GM19023 (cell line): ENCODE measurements at regions not wholly inside any gene's neighbourhood (a gene's known extent, or its start where the extent isn't known, plus 50 kb on each side); places are given as distances from the start of the nearest gene placed in this dataset.

Experiments
- ATAC-seq: cut with Tn5 transposase; IDR thresholded peaks from one replicate; pipeline ENCODE4 v1.9.1; 2021; ENCODE audit warnings: mild to moderate bottlenecking, moderate library complexity; ENCODE audit not compliant: unreplicated experiment

GRCh38 chr2:176753205-176753604, 459.4 kb upstream of the HNRNPA3 start:
- no peak for ATAC-seq

GRCh38 chr2:176753752-176754474, 458.7 kb upstream of the HNRNPA3 start:
- ATAC-seq = no peak

GRCh38 chr2:176755537-176756135, 457.0 kb upstream of the HNRNPA3 start:
- ATAC-seq = no peak

DNA sequence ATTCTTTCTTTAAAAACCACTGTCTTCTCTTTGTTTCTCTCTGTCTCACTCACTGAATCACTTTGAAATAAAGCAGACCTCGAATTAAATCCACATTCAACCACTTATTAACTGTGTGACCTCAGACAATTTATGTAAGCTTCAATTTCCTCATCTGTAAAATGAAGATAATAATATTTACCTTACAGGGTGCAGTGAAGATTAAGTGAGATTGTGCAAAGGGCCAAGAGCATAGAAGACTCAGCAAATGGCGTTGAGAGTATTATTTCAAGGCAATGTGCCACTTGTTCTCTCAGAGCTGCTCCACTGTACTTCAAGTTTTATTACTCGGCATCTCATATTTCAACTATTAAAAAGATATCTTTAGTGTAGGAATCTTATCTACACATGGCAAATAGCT, 454.2 kb upstream of the HNRNPA3 start:
- no peak for ATAC-seq

- no peak for ATAC-seq
Measured at GRCh38 chr2:176760439-176760838, 452.2 kb upstream of the HNRNPA3 start.

GRCh38 chr2:176763130-176763529, 449.5 kb upstream of the HNRNPA3 start:
- no peak for ATAC-seq

DNA sequence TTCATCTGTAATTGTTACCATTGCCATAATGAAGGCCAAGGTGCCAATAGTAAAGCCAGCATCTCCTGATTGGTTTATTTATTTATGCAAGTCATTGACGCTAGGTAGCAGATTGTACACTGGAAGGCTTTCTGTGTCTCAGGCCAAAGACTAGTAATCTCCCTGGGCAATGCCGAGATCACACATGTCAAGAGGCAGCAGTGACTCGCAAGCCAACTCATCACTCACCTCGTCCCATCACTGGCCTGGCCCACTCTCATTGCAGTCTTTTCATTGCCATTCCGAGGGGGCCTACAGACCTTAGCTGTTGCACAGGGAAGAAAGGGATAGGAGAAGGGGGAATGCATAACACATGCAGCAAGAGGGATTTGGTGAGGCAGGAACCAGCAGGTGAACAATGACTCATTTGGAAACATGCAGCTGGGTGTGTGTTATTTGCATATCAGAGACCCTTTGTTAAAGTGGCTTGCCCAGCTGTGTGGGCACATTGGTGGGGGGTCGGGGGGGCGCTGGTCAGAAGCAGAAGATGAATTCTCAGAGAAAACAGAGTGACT, 448.7 kb upstream of the HNRNPA3 start:
- ATAC-seq = no peak

- ATAC-seq = no peak
Measured at GRCh38 chr2:176764921-176765320, 447.7 kb upstream of the HNRNPA3 start.

DNA sequence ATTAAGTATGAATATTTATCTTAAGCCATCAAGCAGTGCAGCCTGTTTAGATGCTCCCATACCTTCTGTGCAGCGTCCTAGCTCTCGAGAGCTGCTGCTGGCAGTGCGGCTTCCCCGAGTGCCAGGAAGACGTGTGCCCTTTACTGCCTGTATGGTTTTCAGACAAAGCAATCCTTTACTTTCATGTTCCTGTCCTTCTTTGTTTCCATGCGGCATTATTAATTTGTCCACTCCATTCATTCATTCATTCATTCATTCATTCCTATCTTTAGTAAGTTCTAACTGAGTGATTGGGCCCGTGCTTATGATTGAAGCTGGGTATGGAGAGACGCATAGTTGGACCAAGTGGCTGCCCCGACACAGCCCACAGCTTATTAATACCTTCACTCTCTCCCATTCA, 446.6 kb upstream of the HNRNPA3 start:
- no peak for ATAC-seq

GRCh38 chr2:176768185-176768584, 444.4 kb upstream of the HNRNPA3 start:
- no peak for ATAC-seq

DNA sequence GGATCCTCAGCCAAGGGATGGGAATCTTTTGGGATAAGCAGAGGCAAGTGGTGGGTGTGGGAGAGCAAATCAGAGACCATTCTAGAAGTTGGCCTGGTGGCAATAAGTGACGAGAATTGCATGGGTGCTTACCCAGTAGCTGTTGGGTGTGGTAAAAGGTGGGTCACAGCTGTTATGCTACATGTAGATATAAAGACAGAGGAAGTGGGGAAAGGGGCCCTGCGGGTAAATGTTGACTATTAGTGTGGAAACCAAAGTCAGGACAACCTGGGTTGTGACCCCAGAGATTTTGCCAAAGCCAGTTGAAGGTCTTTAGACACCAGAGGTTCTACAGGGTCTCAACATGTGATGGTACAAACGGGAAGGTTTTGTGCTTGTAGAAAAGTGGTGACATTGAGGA, 443.6 kb upstream of the HNRNPA3 start:
- ATAC-seq = no peak

DNA sequence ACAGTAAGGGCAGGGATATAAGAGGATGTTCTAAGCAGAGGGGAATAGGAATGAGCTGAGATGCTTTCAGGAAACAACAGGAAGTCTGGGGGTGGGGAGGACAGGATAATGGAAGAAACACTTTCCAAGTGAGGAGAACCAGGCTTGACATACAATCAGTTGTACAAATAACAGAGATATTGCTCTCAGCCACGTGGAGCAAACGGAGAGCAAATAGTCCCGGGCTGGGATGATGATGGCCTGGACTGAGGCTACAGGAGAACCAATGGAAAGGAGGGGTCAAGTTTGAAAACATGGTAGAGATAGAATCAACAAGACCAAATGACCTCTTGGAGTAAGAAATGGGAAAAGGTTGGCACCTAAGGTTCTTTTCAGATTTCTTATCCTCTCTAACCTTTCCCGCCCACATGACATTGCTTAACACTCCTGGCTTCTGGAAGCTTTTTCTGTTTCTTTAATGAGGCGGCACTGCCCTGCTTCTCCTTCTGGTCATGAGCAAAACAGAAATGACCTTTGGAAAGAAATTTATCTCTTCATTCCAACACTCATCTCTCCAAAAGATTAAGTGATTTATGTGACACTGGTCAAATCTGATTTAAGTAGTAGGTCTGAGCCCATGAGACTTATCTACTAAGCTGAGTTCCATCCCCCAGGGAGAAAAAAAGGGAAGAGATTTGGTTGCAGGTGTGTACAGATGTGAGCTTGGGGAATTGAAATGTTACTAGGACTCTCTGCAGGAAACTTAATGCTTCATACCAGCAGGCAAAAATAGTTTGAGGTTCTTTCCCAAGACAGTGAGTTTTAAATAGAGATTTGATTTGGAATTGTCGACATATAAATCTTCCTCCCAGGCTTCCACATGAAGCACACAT, 442.9 kb upstream of the HNRNPA3 start:
- ATAC-seq = no peak

DNA sequence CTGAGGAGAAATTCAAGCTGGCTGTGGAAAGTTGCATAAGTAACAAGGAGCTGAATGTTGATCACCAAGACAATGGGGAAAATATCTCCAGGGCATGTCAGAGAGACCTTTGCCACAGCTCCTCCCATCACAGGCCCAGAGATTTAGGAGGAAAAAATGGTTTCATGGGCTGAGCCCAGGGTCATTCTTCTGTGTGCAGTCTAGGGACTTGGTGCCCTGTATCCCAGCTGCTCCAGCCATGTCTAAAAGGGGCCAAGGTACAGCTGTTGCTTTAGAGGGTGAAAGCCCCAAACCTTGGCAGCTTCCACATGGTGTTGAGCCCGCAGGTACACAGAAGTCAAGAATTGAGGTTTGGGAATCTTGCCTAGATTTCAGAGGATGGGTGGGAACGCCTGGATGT, 439.8 kb upstream of the HNRNPA3 start:
- no peak for ATAC-seq

GRCh38 chr2:176774766-176775451, 437.7 kb upstream of the HNRNPA3 start:
- ATAC-seq = no peak

DNA sequence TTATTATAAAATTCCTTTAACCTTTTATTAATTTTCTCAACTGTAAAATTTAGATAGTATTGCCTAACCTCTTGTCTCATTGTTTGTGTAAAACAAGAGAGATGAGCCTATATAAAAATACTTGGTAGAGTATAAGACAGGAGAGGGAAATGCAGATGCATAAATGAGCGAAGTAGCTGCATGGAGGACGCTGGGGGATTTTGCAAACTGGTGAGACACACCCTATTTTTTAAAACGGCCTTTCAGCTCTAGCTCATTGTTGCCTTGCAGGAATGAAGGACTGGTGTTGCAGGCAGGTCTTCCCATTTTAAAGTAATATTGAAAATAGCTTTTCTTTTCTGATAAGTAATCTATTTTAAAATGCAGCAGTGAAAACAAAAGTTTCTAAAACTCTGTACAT, 435.3 kb upstream of the HNRNPA3 start:
- no peak for ATAC-seq

- ATAC-seq = no peak
Measured at GRCh38 chr2:176779917-176780316, 432.7 kb upstream of the HNRNPA3 start.

DNA sequence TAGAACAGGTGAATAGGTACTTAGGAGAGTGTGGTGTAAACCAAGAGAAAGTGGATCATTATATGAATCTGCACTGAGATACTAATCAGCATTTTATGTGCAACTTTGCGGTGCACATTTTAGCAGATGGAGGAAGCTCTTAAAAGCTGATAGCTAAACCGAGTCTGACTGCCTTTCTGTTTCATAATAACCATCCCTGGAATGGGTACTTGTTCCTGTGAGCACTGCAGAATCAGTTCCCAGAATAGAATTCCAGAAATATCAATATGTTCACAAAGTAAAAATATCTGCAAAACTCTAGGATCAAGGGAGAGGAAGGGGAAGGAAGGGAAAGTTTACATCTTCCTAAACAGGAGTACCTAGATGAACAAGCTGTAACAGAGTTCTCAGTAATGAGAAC, 432.2 kb upstream of the HNRNPA3 start:
- no peak for ATAC-seq

DNA sequence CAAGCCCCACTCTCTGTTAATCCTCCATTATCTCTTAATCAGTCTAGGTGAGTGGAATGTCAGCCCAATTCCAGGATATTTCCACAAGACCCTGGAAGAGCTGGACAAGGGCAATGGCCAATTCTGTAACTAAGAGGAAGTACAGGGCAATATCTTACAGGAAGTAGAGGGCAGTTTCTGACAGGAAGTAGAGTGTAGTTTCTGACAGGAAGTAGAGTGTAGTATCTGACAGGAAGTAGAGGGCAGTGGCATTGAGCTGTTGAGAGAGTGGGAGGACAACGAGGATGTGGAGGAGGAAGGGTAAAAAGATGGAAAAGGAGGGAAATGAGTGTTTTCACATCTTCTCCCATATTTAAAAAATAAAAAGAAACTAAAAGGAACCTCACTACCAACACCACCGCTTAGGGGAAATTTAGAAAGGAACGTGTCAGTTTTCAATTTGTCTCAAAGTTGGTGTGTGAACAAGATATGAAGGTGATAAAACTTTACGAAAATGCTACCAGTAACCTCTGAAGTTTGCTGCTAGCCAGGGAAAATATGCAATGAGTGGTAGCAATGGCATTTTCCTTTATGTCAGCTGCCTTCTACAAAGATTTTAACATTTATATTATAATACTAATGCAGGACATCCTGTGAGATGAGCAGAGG, 430.9 kb upstream of the HNRNPA3 start:
- no peak for ATAC-seq

DNA sequence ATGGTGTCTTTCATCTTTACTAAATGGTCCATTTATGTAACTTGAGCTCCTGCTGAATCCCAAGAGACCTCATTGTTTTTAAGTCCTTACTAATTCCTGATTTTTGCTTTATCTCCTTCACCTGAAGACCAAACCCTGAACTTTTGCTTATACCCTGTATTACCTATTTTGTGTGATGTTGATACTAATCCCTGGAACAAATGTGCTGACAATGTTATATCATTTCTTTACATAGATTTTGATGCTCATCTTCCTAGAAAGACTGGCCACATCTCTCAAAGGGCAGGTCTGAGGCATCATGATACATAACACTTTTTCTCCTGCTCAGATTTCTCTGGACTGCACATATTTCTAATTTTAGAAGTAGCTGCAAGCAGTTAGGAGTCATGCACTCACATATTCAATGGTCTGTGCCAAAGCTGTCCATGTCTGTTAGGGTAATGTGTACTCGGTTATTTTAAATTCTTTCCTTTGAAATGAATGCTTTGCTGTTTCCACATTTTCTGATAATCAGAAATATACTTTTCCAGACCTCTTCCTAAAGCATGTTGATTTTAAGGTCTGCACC, 427.9 kb upstream of the HNRNPA3 start:
- ATAC-seq = no peak

DNA sequence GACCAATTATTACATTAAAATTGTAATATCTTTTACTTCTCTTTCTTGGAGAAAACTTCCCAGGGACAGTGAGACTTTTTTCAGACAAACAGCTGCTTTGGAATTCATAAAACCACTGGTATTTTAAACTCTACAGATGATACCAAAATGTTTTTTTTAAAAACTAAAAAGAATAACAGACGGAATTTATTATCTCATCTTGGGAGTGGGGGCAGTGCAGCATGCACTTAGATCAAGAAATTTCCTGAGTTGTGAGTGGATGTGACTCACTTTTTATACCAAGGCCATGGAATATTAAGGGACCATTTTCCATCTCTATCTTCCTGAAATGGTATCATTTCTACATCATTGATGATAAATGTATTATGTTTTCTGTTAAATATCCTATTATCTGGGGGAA, 422.8 kb upstream of the HNRNPA3 start:
- no peak for ATAC-seq
